ENCODE measurements at regions not wholly inside any gene's neighbourhood (a gene's known extent, or its start where the extent isn't known, plus 50 kb on each side); places are given as distances from the start of the nearest gene placed in this dataset.

DNA sequence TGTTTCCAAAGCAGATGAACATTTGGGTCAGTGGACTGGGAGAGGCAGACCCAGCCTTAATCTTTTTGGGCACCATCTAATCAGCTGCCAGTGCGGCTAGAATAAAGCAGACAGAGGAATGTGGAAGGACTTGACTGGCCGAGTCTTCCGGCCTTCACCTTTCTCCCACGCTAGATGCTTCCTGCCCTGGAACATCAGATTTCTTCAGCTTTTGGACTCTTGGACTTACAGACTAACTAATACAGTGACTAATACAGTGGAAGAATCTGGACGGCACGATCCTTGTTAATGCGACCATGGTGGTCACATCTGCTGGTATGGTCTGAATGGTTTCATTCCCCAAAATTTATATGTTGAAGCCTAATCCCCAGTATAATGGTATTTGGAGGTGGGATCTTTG lies 122.6 kb upstream of the NXT1 start:
- Mint-ChIP-seq H3K27me3 (peaks cover 18% of the 10 kb centered on the region), H3K4me3 (no peak overlapping the region), H3K9me3 (ENCODE audit: insufficient read depth) (peaks cover 5% of the 10 kb centered on the region), H3K4me1 (no peaks in the 10 kb centered on the region), H3K27ac (no peak overlapping the region)
- no peak overlapping the region for H3K4me3 ChIP-seq (ENCODE audit: control extremely low read depth in 1 of 5, extremely low read depth in 1 of 5, insufficient read depth in 1 of 5, low read depth in 2 of 5, low read length in 4 of 5)
- ChIA-PET POLR2A (no interaction called here), CTCF (no interaction called here)
- H3K4me1 ChIP-seq (ENCODE audit: control insufficient read depth in 2 of 2, insufficient read depth in 2 of 2, low read length in 2 of 2), result no peaks in the 10 kb centered on the region
- no peak overlapping the region for H3K9ac ChIP-seq (ENCODE audit: low read length)
- H3K79me2 ChIP-seq (ENCODE audit: control insufficient read depth, insufficient read depth, low read length), result no peaks in the 10 kb centered on the region
- WGBS (ENCODE audit: insufficient coverage), result 93% methylated on average over 4 of the region's 7 CpGs
- ATAC-seq (ENCODE audit: low read depth), result no peak
- H2AFZ ChIP-seq (ENCODE audit: insufficient read depth, low read depth, low read length, poor library complexity, severe bottlenecking), result no peak overlapping the region
- intact Hi-C loops (cut with micrococcal nuclease), result no loop called here
- H3K27ac ChIP-seq (ENCODE audit: low read length in 2 of 2), result no peak overlapping the region
- TF ChIP-seq, protein P1, sequence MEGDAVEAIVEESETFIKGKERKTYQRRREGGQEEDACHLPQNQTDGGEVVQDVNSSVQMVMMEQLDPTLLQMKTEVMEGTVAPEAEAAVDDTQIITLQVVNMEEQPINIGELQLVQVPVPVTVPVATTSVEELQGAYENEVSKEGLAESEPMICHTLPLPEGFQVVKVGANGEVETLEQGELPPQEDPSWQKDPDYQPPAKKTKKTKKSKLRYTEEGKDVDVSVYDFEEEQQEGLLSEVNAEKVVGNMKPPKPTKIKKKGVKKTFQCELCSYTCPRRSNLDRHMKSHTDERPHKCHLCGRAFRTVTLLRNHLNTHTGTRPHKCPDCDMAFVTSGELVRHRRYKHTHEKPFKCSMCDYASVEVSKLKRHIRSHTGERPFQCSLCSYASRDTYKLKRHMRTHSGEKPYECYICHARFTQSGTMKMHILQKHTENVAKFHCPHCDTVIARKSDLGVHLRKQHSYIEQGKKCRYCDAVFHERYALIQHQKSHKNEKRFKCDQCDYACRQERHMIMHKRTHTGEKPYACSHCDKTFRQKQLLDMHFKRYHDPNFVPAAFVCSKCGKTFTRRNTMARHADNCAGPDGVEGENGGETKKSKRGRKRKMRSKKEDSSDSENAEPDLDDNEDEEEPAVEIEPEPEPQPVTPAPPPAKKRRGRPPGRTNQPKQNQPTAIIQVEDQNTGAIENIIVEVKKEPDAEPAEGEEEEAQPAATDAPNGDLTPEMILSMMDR (IDR thresholded peaks at IDR 0.05), result no peak
- TF ChIP-seq EZH2 (IDR thresholded peaks at IDR 0.05; ENCODE audit: borderline replicate concordance, insufficient read depth, low read depth, low read length, poor library complexity, severe bottlenecking), result no peak
- no peak overlapping the region for H3K4me2 ChIP-seq (replicated peaks; ENCODE audit: low read depth, low read length, poor library complexity, severe bottlenecking)
- no peak for DNase-seq
- peaks cover 0 to 26% (median 0%) of the 10 kb centered on the region in 3 donors for H3K9me3 ChIP-seq (ENCODE audit: control extremely low read depth in 1 of 3, control insufficient read depth in 2 of 3, insufficient read depth in 1 of 3, low read length in 2 of 3)
- H4K20me1 ChIP-seq (ENCODE audit: control insufficient read depth, insufficient read depth, low read length, poor library complexity, severe bottlenecking), result no peaks in the 10 kb centered on the region
- no peaks in the 10 kb centered on the region for H3K36me3 ChIP-seq (replicated peaks in 1 of 2; ENCODE audit: control extremely low read depth in 1 of 2, control insufficient read depth in 1 of 2, extremely low read depth in 1 of 2, insufficient read depth in 2 of 2, low read length in 1 of 2)
- H3K27me3 ChIP-seq (replicated peaks in 1 of 4; ENCODE audit: control extremely low read depth in 1 of 4, control insufficient read depth in 3 of 4, insufficient read depth in 4 of 4, low read length in 3 of 4), result peaks cover 0 to under 1% (median 0%) of the 10 kb centered on the region in 4 experiments

DNA sequence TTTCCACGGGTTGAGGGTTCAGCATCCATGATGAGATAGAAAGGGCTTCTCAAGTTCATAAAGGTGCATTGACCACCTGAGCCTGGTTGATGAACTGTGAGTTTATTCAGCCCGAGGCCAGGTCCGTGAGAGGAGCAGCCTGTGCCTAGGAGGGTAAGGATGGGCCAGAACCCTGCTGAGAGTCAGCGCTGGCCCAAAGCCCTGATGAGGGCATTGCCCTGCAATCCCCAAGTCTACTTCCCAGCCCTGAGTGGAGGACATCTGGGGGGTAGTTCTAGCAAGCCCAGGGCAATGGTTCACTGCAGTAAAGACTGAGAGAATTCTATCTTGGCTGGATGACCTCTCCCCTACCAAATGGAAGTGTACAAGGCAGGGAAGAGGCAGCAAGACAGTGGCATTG lies 123.3 kb upstream of the NXT1 start:
- CTCF ChIA-PET, result no interaction called here
- no peaks in the 10 kb centered on the region for H3K4me1 ChIP-seq (ENCODE audit: control insufficient read depth in 2 of 2, insufficient read depth in 2 of 2, low read length in 2 of 2)
- no peaks in the 10 kb centered on the region for H3K79me2 ChIP-seq (ENCODE audit: control insufficient read depth, insufficient read depth, low read length)
- no peak overlapping the region for H3K27ac Mint-ChIP-seq
- peaks cover 0 to 29% (median 2%) of the 10 kb centered on the region in 3 donors for H3K9me3 ChIP-seq (ENCODE audit: control extremely low read depth in 1 of 3, control insufficient read depth in 2 of 3, insufficient read depth in 1 of 3, low read length in 2 of 3)
- H3K4me1 Mint-ChIP-seq, result no peaks in the 10 kb centered on the region
- peaks cover 0 to 3% (median 1%) of the 10 kb centered on the region in 4 experiments for H3K27me3 ChIP-seq (replicated peaks in 1 of 4; ENCODE audit: control extremely low read depth in 1 of 4, control insufficient read depth in 3 of 4, insufficient read depth in 4 of 4, low read length in 3 of 4)
- POLR2A ChIA-PET, result no interaction called here
- ATAC-seq (ENCODE audit: low read depth), result no peak
- no peak overlapping the region for H3K27ac ChIP-seq (ENCODE audit: low read length in 2 of 2)
- no peak overlapping the region for H3K9ac ChIP-seq (ENCODE audit: low read length)
- H3K4me3 Mint-ChIP-seq, result no peak overlapping the region
- TF ChIP-seq, protein P1 (IDR thresholded peaks at IDR 0.05), result no peak
- no peak for TF ChIP-seq EZH2 (IDR thresholded peaks at IDR 0.05; ENCODE audit: borderline replicate concordance, insufficient read depth, low read depth, low read length, poor library complexity, severe bottlenecking)
- no peak overlapping the region for H2AFZ ChIP-seq (ENCODE audit: insufficient read depth, low read depth, low read length, poor library complexity, severe bottlenecking)
- no peaks in the 10 kb centered on the region for H3K36me3 ChIP-seq (replicated peaks in 1 of 2; ENCODE audit: control extremely low read depth in 1 of 2, control insufficient read depth in 1 of 2, extremely low read depth in 1 of 2, insufficient read depth in 2 of 2, low read length in 1 of 2)
- no peak overlapping the region for H3K4me3 ChIP-seq (ENCODE audit: control extremely low read depth in 1 of 5, extremely low read depth in 1 of 5, insufficient read depth in 1 of 5, low read depth in 2 of 5, low read length in 4 of 5)
- no peak for DNase-seq
- H3K27me3 Mint-ChIP-seq, result peaks cover 18% of the 10 kb centered on the region
- intact Hi-C loops (cut with micrococcal nuclease), result no loop called here
- H3K9me3 Mint-ChIP-seq (ENCODE audit: insufficient read depth), result peaks cover 5% of the 10 kb centered on the region
- 70% methylated on average over 1 of the region's 4 CpGs for WGBS (ENCODE audit: insufficient coverage)
- H4K20me1 ChIP-seq (ENCODE audit: control insufficient read depth, insufficient read depth, low read length, poor library complexity, severe bottlenecking), result no peaks in the 10 kb centered on the region
- no peak overlapping the region for H3K4me2 ChIP-seq (replicated peaks; ENCODE audit: low read depth, low read length, poor library complexity, severe bottlenecking)
